ENCODE measurements at regions not wholly inside any gene's neighbourhood (a gene's known extent, or its start where the extent isn't known, plus 50 kb on each side); places are given as distances from the start of the nearest gene placed in this dataset.

- DNase-seq (ENCODE audit: low spot score), result no peak
- TF ChIP-seq, protein P1, sequence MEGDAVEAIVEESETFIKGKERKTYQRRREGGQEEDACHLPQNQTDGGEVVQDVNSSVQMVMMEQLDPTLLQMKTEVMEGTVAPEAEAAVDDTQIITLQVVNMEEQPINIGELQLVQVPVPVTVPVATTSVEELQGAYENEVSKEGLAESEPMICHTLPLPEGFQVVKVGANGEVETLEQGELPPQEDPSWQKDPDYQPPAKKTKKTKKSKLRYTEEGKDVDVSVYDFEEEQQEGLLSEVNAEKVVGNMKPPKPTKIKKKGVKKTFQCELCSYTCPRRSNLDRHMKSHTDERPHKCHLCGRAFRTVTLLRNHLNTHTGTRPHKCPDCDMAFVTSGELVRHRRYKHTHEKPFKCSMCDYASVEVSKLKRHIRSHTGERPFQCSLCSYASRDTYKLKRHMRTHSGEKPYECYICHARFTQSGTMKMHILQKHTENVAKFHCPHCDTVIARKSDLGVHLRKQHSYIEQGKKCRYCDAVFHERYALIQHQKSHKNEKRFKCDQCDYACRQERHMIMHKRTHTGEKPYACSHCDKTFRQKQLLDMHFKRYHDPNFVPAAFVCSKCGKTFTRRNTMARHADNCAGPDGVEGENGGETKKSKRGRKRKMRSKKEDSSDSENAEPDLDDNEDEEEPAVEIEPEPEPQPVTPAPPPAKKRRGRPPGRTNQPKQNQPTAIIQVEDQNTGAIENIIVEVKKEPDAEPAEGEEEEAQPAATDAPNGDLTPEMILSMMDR (IDR thresholded peaks at IDR 0.05), result no peak
- no peak for ATAC-seq (ENCODE audit: low FRiP score)
Observed at GRCh38 chr14:100381395-100382105, 58.4 kb downstream of the SLC25A47 start.

GRCh38 chr14:100382106-100382455, 58.9 kb downstream of the SLC25A47 start:
- DNase-seq (ENCODE audit: low spot score), result no peak
- TF ChIP-seq, protein P1 (IDR thresholded peaks at IDR 0.05), result no peak
- ATAC-seq (ENCODE audit: low FRiP score), result no peak

DNA sequence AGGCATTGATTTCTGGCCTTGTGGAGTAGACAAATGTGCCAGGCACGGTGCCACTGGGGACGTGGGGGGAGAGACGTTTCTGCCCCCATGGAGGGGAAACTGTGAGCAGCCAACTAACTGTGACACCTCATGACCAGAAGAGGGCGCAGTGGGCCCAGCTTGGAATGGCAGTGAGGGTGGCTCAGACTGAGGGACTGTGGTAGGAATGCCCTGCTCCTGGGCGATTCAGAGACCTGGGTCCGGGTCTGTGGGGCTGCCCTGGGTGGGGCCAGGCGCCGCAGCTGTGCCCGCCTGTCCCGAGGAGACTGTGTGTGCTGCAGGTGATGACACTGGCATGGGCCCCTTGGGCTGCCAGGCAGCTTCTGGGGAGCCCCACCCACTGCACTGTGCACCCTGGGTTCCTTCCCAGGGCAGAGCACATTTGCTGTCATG, 60.6 kb downstream of the SLC25A47 start:
- ATAC-seq (ENCODE audit: low FRiP score) (no peak), DNase-seq (ENCODE audit: low spot score) (peak; percentile 50)
- TF ChIP-seq, protein P1 (IDR thresholded peaks at IDR 0.05), result peak in 1 of 3 donors; percentile 45

DNA sequence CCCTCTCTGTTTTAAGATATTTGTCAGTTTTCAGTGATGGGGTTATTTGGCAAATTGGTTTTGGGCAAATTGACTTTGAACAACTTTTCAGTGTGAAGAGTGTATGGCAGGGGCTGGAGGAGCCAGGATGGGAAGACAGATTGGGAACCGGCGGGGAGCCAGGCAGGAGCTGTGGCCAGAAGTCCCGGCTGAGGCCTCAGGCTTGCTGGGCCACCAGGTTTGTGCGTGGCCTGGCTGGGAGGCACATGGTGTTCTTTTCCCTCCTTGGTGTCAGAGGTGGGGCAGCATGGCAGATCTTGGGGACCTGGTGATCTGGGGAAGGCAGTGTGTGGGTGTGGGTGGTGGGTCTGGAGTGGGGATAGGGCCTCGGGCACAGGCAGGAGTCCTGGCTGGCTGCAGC, 61.1 kb downstream of the SLC25A47 start:
- DNase-seq (ENCODE audit: low spot score), result no peak
- TF ChIP-seq, protein P1 (IDR thresholded peaks at IDR 0.05), result no peak
- ATAC-seq (ENCODE audit: low FRiP score), result no peak

GRCh38 chr14:100384819-100385813, 62.0 kb downstream of the SLC25A47 start:
- DNase-seq (ENCODE audit: low spot score), result no peak
- TF ChIP-seq, protein P1 (IDR thresholded peaks at IDR 0.05), result no peak
- ATAC-seq (ENCODE audit: low FRiP score), result no peak

DNA sequence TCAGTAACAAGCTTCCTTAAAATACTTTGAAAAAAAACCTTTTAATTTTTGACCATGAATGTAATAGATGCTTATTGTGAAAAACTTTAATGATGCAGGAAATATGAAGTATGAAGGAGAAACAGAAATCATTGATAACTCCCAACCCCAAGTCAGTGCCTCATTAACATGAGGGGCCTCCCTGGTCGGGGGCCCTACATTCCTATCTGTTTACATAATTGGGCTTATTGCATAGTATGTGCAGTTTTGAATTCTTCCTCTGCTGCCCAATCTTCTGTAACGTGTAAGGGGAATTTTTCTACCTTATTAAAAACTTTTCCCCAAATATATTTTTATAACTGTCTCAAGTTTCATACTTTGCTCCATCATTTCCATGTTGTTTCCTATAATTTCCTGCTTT, 63.0 kb downstream of the SLC25A47 start:
- TF ChIP-seq, protein P1 (IDR thresholded peaks at IDR 0.05), result no peak
- DNase-seq (ENCODE audit: low spot score) (no peak), ATAC-seq (ENCODE audit: low FRiP score) (no peak)

All from omental fat pad (tissue), 3 donors.